NAMALWA (cell line): ENCODE measurements at regions not wholly inside any gene's neighbourhood (a gene's known extent, or its start where the extent isn't known, plus 50 kb on each side); places are given as distances from the start of the nearest gene placed in this dataset.
"Not testable (repeated sequence)": the region's sequence is repeated elsewhere in the genome, so short reads cannot be mapped to it uniquely, and the experiment has no call there.

ENCODE experiments used
- DNase-seq: peaks from one replicate; pipeline ENCODE4 v3.0.0-alpha.2; 2015; ENCODE audit warnings: low spot score

- DNase-seq = no peak
Measured at GRCh38 chr16:75997606-75998005, 271.3 kb upstream of the CPHXL start.

GRCh38 chr16:76007645-76008044 lies 269.6 kb upstream of the CNTNAP4 start:
- no peak for DNase-seq

- no peak for DNase-seq
Measured at GRCh38 chr16:76023835-76024234, 253.4 kb upstream of the CNTNAP4 start.

- peak; percentile 19 for DNase-seq
Measured at GRCh38 chr16:76035689-76036088, 241.5 kb upstream of the CNTNAP4 start.

- DNase-seq = no peak
Measured at GRCh38 chr16:76038097-76038496, 239.1 kb upstream of the CNTNAP4 start.

DNA sequence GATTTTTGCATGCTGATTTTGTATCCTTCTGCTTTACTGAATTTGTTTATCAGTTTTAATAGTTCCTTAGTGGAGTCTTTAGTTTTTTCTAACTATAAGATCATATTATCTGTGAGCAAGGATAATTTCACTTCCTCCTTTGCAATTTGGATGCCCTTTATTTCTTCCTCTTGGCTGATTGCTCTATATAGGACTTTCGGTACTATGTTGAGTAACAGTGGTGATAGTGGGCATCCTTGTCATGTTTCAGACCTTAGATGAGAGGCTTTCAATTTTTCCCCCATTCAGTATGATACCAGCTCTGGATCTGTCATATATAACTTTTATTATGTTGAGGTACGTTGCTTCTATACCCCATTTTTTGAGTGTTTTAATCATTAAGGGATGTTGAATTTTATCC lies 224.5 kb upstream of the CNTNAP4 start:
- DNase-seq = no peak

DNA sequence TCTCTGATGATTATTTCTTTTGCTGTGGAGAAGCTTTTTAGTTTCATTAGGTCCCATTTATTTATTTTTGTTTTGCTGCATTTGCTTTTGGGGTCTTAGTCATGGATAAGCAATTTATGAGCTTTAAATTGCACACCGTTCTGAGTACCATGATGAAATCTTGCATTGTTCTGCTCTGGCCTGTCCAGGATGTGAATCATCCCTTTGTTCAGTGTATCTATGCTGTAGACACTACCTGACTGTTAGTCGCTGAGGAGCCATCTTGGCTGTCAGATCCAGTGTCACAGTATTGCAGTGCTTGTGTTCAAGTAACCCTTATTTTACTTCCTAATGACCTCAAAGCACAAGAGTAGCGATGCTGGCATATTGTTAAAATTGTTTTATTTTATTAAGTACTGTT lies 218.0 kb upstream of the CNTNAP4 start:
- no peak for DNase-seq

DNA sequence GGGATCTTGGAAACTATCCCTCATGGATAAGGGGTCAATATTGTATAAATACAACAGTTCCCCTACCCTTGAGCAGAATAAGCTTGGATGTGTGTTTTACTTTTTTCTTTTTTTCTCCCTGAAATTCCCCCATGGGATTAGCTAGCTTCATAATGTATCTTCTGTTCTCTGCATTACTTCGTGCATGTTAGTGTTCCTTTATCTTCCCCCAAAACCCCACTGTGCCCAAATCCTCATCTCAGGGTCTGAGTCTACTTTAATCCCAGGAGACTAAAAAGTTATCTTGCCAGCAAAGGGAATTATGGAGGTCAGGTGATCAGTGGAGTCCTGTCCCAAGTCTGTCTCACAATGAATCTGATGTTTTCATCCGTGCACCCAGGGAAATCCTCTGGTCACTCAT lies 217.5 kb upstream of the CNTNAP4 start:
- DNase-seq = no peak

DNA sequence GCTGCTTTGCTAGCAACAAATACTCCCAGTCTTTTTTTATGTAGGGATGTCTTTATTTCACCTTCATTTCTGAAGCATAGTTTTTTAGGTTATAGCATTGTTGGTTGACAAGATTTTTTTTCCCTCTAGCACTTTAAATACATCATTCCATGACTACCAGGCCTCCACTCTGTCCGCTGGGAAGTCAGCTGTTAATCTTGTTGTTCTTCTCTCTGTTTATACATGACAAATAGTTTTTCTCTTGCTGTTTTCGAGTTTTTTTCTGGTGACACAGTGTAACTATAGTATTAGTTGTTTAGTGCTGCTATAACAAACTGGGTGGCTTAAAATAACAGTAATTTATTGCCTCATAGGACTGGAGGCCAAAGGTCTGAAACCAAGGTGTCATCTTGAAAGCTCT lies 205.5 kb upstream of the CNTNAP4 start:
- no peak for DNase-seq

- DNase-seq = no peak
Measured at GRCh38 chr16:76081967-76082366, 195.2 kb upstream of the CNTNAP4 start.

GRCh38 chr16:76106647-76107046 lies 170.6 kb upstream of the CNTNAP4 start:
- no peak for DNase-seq

DNA sequence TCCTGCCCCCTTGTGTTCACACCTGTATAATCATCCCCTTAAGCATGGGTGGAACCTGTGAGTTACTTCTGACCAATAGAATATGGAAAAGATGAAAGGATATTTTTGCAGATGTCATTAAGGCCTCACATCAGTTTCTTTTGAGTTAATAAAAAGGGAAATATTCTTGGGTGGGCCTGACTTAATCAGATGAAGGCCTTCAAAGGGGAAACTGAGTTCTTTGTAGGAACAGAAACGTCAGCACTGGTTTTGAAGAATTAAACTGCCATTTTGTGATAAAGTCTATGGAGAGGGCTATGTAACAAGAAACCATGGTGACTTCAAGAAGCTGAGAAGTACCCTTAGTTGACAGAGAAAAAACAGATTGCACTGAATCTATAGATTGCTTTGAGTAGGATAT lies 168.7 kb upstream of the CNTNAP4 start:
- DNase-seq = no peak

DNA sequence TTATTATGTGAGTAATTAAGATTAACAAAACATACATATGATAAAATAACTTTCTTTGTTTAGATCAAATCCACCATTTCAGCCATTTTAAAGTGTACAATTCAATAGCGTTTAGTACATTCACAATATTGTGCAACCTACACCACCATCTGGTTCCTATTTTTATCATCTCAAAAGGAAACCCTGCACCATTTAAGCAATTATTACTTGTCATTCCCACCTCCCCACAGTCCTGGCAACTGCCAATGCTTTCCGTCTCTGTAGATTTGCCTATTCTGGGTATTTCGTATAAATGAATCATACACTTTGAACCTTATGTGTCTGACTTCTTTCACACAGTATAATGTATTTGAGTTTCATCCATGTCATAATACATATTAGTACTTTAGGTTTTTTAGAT lies 162.5 kb upstream of the CNTNAP4 start:
- DNase-seq = no peak

DNA sequence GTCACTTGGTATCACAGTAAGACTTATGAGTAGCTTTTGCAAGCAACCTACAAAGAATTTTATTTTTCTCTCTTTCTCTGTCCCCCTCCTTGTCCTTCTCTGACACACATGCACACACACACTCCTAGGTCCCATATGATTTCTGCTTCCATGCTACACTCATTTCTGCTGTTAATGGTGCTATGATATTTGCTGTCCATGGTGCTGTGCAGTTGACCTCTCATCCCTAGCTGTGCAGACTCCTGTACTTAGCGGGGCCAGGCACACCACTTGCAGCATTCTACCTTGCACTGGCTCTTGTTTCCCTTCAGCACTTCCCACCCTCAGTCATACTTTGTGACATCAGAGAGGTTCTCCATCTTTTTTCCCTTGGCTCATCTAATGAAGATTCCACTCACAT lies 158.9 kb upstream of the CNTNAP4 start:
- DNase-seq = no peak

GRCh38 chr16:76121636-76122035 lies 155.6 kb upstream of the CNTNAP4 start:
- DNase-seq = no peak

DNA sequence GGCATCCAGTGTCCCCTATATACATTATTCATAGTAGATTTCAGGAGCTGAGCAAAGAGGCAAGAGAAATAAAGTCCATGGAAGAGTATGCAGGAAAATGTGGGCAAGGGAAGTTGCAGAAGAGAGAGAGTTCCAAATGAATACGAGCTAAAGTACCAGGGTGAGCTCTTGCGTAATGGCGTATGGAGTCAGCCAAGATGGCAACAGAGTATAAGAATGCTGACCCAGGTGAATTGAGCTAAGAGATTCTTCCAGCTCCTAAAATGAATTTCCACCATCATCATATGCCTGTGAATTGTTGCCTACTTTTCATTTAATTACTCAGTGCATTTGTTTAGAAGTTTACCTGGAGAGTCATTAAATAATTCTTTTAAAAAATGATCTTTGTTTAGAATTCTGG lies 153.2 kb upstream of the CNTNAP4 start:
- no peak for DNase-seq

DNA sequence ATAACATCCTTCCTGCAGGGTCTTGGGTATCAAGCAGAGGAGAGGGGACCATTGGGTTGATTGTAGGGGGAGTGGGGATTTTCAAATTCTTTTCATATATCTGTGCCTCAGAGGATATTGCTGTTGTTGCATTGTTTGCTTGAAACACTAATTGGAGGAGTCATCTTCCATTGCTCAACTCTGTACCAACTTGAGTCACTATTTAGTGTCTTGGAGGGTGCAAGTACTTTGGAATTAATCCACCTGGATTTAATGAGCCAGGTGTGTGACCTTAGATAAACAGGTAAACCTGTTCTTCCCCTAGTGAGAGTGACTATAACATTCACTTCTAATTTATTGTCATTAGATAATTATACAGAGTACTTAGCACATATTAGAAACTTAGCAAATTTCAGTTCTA lies 151.3 kb upstream of the CNTNAP4 start:
- DNase-seq = no peak

DNA sequence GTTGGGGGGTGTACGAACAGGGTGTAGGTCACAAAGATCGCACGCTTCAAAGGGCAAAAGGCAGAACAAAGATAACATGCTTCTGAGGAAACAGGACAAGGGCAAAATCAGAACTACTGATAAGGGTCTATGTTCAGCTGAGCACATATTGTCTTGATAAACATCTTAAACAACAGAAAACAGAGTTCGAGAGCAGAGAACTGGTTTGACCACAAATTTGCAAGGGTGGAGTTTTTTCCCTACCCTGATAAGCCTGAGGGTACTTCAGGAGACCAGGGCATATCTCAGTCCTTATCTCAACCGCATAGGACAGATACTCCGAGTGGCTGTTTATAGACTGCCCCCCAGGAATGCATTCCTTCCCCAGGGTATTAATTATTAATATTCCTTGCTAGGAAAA lies 139.1 kb upstream of the CNTNAP4 start:
- DNase-seq = not testable (repeated sequence)

DNA sequence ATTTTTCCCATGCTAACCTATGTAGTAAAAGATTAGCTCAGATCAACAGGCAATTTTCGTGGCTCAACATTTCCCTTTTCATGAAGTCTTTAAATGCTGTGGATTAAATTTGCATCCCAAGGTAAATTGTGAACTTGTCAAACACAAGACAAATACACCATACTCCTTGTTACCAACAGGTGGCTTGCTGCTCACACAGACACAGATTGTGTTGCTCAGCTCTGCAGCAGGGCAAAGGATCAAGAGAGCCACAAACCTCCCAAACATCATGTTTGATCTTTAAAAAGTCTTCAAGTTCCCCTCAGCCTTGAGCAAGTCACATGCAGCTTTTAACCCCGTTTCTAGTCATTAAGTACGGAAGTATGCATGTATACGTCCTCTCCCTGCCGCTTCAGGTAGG lies 119.6 kb upstream of the CNTNAP4 start:
- peak; percentile 20 for DNase-seq

GRCh38 chr16:76162046-76162445 lies 115.2 kb upstream of the CNTNAP4 start:
- no peak for DNase-seq

GRCh38 chr16:76164970-76165558 lies 112.1 kb upstream of the CNTNAP4 start:
- DNase-seq = no peak

DNA sequence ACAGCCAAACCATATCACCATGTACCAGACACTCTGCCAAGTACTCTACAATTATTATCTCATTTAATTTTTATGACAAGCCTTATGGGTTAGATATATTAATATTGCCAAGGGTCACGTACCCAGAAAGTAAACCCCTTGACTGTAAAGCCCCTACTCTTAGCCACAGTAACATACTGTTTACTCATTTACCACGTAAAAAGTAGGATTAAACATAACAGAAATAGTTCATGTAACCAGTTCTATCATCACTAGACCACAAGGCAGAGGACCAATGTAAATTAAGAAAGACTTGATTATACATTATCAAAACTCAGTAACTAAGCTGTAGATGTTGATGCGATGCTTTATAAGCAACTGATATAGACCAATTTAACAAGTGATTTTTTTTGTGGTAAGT lies 101.5 kb upstream of the CNTNAP4 start:
- no peak for DNase-seq

DNA sequence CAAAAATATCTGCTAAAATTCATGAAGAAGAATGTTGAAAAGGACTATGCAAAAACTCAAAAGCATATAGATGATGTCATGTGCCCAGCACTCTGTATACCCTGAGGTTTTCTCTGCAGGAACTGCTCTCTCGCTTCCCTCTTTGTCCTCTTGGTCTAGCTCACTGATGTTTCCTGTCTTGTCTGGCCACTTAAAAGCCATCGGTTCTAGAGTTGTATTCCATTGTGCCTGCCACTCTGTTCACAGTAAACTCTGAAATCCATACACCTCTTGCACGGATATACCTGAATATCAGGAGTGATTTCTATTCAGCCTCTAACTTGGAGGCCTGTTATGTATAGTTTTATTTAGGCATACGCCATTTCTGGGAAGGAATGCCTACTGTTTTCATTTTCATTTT lies 101.0 kb upstream of the CNTNAP4 start:
- DNase-seq = peak; percentile 12

DNA sequence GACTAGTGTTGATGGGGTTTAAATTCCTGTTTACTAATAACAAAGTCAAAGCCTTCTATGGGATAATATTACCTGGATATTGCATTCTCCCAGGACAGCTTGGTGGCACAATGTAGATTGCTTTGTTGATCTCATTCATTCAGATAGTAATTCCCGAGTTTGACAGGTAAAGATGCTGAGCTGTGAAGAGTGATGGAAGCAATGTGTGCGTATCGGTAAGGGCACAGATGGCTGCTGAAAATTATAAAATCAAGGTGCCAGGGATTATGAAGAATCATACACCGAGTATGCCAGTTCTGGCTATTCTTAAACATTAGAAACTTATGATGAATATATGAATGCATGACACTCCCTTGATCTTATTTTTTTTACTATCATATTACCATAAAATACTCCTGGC lies 100.6 kb upstream of the CNTNAP4 start:
- no peak for DNase-seq
